GM21381 (cell line): ENCODE measurements at regions not wholly inside any gene's neighbourhood (a gene's known extent, or its start where the extent isn't known, plus 50 kb on each side); places are given as distances from the start of the nearest gene placed in this dataset.
"Not testable (repeated sequence)": the region's sequence is repeated elsewhere in the genome, so short reads cannot be mapped to it uniquely, and the experiment has no call there.

Source experiments
- ATAC-seq: cut with Tn5 transposase; IDR thresholded peaks from one replicate; pipeline ENCODE4 v1.9.1; 2021; ENCODE audit warnings: mild to moderate bottlenecking, moderate library complexity; ENCODE audit not compliant: unreplicated experiment

- no peak for ATAC-seq
These were observed 287.2 kb upstream of the FN1 start for GRCh38 chr2:215722986-215723630.

- no peak for ATAC-seq
These were observed 286.3 kb upstream of the FN1 start for GRCh38 chr2:215722125-215722524.

- ATAC-seq, result not testable (repeated sequence)
These were observed 285.6 kb upstream of the FN1 start for GRCh38 chr2:215721515-215721914.

- ATAC-seq, result no peak
These were observed 283.0 kb upstream of the FN1 start for GRCh38 chr2:215718890-215719289.

GRCh38 chr2:215718436-215718835 is 282.6 kb upstream of the FN1 start:
- no peak for ATAC-seq

GRCh38 chr2:215717501-215718381 is 281.9 kb upstream of the FN1 start:
- ATAC-seq, result no peak

GRCh38 chr2:215716956-215717355 is 281.1 kb upstream of the FN1 start:
- ATAC-seq, result no peak

- no peak for ATAC-seq
These were observed 277.3 kb upstream of the FN1 start for GRCh38 chr2:215712871-215713790.

- ATAC-seq, result no peak
These were observed 276.5 kb upstream of the FN1 start for GRCh38 chr2:215712219-215712868.

- ATAC-seq, result no peak
These were observed 275.7 kb upstream of the FN1 start for GRCh38 chr2:215711471-215712034.

- no peak for ATAC-seq
These were observed 271.7 kb upstream of the FN1 start for GRCh38 chr2:215707608-215708007.

- no peak for ATAC-seq
These were observed 270.0 kb upstream of the FN1 start for GRCh38 chr2:215705771-215706361.

- ATAC-seq, result no peak
These were observed 269.4 kb upstream of the FN1 start for GRCh38 chr2:215705281-215705680.

GRCh38 chr2:215702116-215702902 is 266.4 kb upstream of the FN1 start:
- ATAC-seq, result no peak

GRCh38 chr2:215699700-215700538 is 264.1 kb upstream of the FN1 start:
- no peak for ATAC-seq

GRCh38 chr2:215699018-215699417 is 263.1 kb upstream of the FN1 start:
- ATAC-seq, result no peak

GRCh38 chr2:215698566-215698965 is 262.7 kb upstream of the FN1 start:
- no peak for ATAC-seq

GRCh38 chr2:215697496-215697895 is 261.6 kb upstream of the FN1 start:
- ATAC-seq, result no peak
